Suprapubic skin (tissue), 4 donors: ENCODE measurements at regions not wholly inside any gene's neighbourhood (a gene's known extent, or its start where the extent isn't known, plus 50 kb on each side); places are given as distances from the start of the nearest gene placed in this dataset.

ENCODE experiments used
- EP300 ChIP-seq: sonication (generic); formaldehyde crosslinking; IDR thresholded peaks from one replicate; pipeline ENCODE4 v1.6.1; 2017; ENCODE audit warnings: antibody characterized with exemption
- POLR2A ChIP-seq, 2 donors: fragments of 450-650 bp; IDR thresholded peaks; one replicate each; pipeline ENCODE4 v1.6.1; 2017; ENCODE audit warnings: antibody characterized with exemption in 2 of 2, mild to moderate bottlenecking in 2 of 2, moderate library complexity in 2 of 2
- POLR2AphosphoS5 ChIP-seq, 3 donors: sonication (generic); formaldehyde crosslinking; IDR thresholded peaks; one replicate each; pipeline ENCODE4 v1.6.1; 2017; ENCODE audit warnings: antibody characterized with exemption in 3 of 3
- TF ChIP-seq, protein P1 (sequence below), 2 donors: fragments of 200-600 bp in 1 of 2; fragments of 450-650 bp in 1 of 2; sonication (generic) in 1 of 2; IDR thresholded peaks; one replicate each; pipeline ENCODE4 v1.5.1; 2016 to 2019; ENCODE audit warnings: antibody characterized with exemption in 2 of 2, mild to moderate bottlenecking in 1 of 2, moderate library complexity in 1 of 2

DNA sequence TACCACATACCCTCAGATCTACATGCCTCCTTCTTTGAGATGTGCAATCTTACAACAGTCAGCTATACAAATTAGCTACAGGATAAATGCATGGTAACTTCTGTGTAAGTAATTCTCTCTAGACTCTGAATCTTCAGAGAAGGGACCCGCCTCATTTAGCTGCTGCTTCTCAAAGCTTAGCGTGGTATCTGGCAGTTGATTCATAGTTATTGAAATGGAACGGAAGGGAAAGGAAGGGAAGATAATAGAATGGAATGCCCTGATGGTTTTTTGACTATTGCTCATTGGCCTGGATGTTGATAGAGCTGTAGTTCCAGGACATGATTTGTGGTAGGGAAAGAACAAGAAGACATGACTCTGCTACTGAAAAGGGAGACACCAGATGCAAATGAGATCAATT is 498.1 kb upstream of the CRIM1 start:
- TF ChIP-seq, protein P1, sequence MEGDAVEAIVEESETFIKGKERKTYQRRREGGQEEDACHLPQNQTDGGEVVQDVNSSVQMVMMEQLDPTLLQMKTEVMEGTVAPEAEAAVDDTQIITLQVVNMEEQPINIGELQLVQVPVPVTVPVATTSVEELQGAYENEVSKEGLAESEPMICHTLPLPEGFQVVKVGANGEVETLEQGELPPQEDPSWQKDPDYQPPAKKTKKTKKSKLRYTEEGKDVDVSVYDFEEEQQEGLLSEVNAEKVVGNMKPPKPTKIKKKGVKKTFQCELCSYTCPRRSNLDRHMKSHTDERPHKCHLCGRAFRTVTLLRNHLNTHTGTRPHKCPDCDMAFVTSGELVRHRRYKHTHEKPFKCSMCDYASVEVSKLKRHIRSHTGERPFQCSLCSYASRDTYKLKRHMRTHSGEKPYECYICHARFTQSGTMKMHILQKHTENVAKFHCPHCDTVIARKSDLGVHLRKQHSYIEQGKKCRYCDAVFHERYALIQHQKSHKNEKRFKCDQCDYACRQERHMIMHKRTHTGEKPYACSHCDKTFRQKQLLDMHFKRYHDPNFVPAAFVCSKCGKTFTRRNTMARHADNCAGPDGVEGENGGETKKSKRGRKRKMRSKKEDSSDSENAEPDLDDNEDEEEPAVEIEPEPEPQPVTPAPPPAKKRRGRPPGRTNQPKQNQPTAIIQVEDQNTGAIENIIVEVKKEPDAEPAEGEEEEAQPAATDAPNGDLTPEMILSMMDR (IDR thresholded peaks at IDR 0.05), result no peak
- TF ChIP-seq POLR2AphosphoS5 (IDR thresholded peaks at IDR 0.05) (no peak), POLR2A (IDR thresholded peaks at IDR 0.05) (no peak), EP300 (no peak)
